ENCODE measurements at regions not wholly inside any gene's neighbourhood (a gene's known extent, or its start where the extent isn't known, plus 50 kb on each side); places are given as distances from the start of the nearest gene placed in this dataset.

DNA sequence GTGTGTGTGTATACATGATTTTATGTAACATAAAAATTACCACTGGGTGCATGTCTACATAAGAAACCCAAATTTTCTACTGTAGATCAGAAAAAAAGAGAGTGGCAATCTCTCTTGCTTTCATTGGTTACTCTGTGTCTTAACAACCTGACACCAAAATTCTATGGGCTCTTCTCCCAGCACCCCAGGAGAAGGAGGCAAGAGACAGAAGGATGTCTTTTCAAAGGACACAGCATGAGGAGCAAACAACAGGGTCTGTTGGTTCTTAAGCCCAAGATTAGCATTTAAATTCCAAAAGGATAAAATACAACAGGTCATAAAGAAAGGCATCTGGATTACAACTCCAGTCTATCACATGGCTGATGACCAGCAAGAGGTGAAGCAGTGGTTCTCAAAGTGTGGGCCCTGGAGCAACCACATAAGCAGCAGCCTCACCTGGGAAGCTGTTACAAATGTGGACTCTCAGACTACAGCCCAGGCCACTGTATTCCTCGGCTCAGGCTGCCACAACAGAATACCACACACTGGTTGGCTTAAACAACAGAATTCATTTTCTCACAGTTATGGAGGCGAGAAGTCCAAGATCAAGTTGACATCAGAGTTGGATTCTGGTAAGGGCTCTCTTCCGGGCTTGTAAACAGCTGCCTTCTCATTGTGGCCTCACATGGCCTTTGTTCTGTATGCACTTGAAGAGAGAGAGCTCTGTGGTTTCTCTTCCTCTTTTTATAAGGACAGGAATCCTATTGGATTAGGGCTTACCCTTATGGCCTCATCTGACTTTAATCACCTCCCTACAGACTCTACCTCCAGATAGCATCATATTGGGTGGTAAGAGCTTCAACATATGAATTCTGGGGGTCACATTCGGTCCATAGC, 79.8 kb upstream of the RNF152 start:
- in situ Hi-C loops (cut with MboI; ENCODE audit: low pct_ligation_motif_present in 1 of 4, low pct_unique_long_range_greater_than_20kb in 1 of 4, low sequenced_read_pairs in 3 of 4), result no loop called here
- WGBS, 2 donors (ENCODE audit: low coverage in 1 of 2), result 52 to 63% methylated on average over 3 to 4 of the region's 4 CpGs
- H3K27me3 ChIP-seq, result no peaks in the 10 kb centered on the region
- H3K36me3 ChIP-seq, result no peaks in the 10 kb centered on the region
- DNase-seq, result no peak
- no peaks in the 10 kb centered on the region for H3K4me1 ChIP-seq
- TF ChIP-seq POLR2A (IDR thresholded peaks at IDR 0.05) (no peak), POLR2AphosphoS5 (IDR thresholded peaks at IDR 0.05) (no peak), EP300 (IDR thresholded peaks at IDR 0.05; ENCODE audit: low read depth) (no peak)
- TF ChIP-seq, protein P1, sequence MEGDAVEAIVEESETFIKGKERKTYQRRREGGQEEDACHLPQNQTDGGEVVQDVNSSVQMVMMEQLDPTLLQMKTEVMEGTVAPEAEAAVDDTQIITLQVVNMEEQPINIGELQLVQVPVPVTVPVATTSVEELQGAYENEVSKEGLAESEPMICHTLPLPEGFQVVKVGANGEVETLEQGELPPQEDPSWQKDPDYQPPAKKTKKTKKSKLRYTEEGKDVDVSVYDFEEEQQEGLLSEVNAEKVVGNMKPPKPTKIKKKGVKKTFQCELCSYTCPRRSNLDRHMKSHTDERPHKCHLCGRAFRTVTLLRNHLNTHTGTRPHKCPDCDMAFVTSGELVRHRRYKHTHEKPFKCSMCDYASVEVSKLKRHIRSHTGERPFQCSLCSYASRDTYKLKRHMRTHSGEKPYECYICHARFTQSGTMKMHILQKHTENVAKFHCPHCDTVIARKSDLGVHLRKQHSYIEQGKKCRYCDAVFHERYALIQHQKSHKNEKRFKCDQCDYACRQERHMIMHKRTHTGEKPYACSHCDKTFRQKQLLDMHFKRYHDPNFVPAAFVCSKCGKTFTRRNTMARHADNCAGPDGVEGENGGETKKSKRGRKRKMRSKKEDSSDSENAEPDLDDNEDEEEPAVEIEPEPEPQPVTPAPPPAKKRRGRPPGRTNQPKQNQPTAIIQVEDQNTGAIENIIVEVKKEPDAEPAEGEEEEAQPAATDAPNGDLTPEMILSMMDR (IDR thresholded peaks at IDR 0.05), result no peak
- no peaks in the 10 kb centered on the region for H3K9me3 ChIP-seq
- intact Hi-C loops (cut with DNase I; ENCODE audit: low total_unique reads), result no loop called here
- peak overlapping the region in 1 of 4 donors; percentile 5 for H3K27ac ChIP-seq
- no peak overlapping the region for H3K4me3 ChIP-seq

- in situ Hi-C loops (cut with MboI; ENCODE audit: low pct_ligation_motif_present in 1 of 4, low pct_unique_long_range_greater_than_20kb in 1 of 4, low sequenced_read_pairs in 3 of 4) (no loop called here), intact Hi-C loops (cut with DNase I; ENCODE audit: low total_unique reads) (no loop called here)
- TF ChIP-seq EP300 (IDR thresholded peaks at IDR 0.05; ENCODE audit: low read depth) (no peak), POLR2A (IDR thresholded peaks at IDR 0.05) (no peak), POLR2AphosphoS5 (IDR thresholded peaks at IDR 0.05) (no peak)
- TF ChIP-seq, protein P1 (IDR thresholded peaks at IDR 0.05), result no peak
- WGBS, 2 donors (ENCODE audit: low coverage in 1 of 2), result 92 to 96% methylated on average over 4 to 9 of the region's 9 CpGs
- H3K36me3 ChIP-seq, result no peaks in the 10 kb centered on the region
- no peak for DNase-seq
- H3K4me3 ChIP-seq, result no peak overlapping the region
- no peaks in the 10 kb centered on the region for H3K9me3 ChIP-seq
- no peaks in the 10 kb centered on the region for H3K4me1 ChIP-seq
- no peak overlapping the region for H3K27ac ChIP-seq
- H3K27me3 ChIP-seq, result no peaks in the 10 kb centered on the region
Measured at GRCh38 chr18:61967252-61967891, 74.6 kb upstream of the RNF152 start.

DNA sequence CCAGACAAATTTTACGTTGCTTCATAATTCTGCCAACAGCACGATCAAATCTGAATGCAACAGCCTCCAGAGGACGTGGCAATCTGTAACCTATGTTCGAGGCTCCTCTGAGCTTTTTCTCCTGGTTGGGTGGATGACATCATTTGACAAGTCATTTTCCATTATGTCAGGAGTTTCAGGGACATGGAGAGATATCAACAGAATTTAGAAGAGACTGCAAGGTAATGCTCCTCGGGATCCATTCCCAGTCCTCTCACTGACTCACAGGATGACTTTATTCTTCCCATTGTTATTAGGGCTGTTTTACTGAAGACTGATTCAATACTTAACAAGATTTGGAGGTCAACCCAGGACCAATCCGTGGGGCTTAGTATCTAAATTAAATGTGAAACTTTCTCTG, 72.5 kb upstream of the RNF152 start:
- intact Hi-C loops (cut with DNase I; ENCODE audit: low total_unique reads), result no loop called here
- in situ Hi-C loops (cut with MboI; ENCODE audit: low pct_ligation_motif_present in 1 of 4, low pct_unique_long_range_greater_than_20kb in 1 of 4, low sequenced_read_pairs in 3 of 4), result no loop called here

DNA sequence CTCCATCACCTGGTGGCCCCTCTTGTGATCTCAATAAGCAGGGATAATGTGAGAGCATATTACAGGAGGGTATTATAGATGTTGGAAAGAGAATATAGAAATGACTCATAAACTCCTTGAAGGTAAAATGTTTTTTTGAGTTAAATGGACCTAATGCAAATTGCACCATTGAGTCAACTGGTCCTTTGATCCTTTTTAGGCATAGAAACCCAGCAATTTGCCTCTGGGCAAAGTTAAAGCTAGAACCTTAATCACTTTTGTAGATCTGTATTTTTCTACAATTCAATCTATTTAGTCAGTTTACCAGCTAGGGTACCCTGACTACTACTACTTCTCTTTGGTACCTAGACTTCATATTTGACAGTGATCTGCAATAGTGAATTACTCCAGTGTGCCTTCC, 71.8 kb upstream of the RNF152 start:
- no peaks in the 10 kb centered on the region for H3K27me3 ChIP-seq
- no peak overlapping the region for H3K4me3 ChIP-seq
- intact Hi-C loops (cut with DNase I; ENCODE audit: low total_unique reads) (no loop called here), in situ Hi-C loops (cut with MboI; ENCODE audit: low pct_ligation_motif_present in 1 of 4, low pct_unique_long_range_greater_than_20kb in 1 of 4, low sequenced_read_pairs in 3 of 4) (no loop called here)
- DNase-seq, result no peak
- H3K27ac ChIP-seq, result no peak overlapping the region
- H3K9me3 ChIP-seq, result no peaks in the 10 kb centered on the region
- peaks cover 0 to 7% (median 0%) of the 10 kb centered on the region in 4 donors for H3K4me1 ChIP-seq
- no peak for TF ChIP-seq POLR2AphosphoS5 (IDR thresholded peaks at IDR 0.05)
- TF ChIP-seq, protein P1 (IDR thresholded peaks at IDR 0.05), result no peak
- TF ChIP-seq POLR2A (IDR thresholded peaks at IDR 0.05), result no peak
- TF ChIP-seq EP300 (IDR thresholded peaks at IDR 0.05; ENCODE audit: low read depth), result no peak
- no peaks in the 10 kb centered on the region for H3K36me3 ChIP-seq

More for the DNA sequence above, 72.5 kb upstream of the RNF152 start:
- no peak for TF ChIP-seq EP300 (IDR thresholded peaks at IDR 0.05; ENCODE audit: low read depth)
- TF ChIP-seq, protein P1 (IDR thresholded peaks at IDR 0.05), result no peak
- no peak for TF ChIP-seq POLR2A (IDR thresholded peaks at IDR 0.05)
- TF ChIP-seq POLR2AphosphoS5 (IDR thresholded peaks at IDR 0.05), result no peak
- Histone ChIP-seq H3K4me1 (peaks cover 0 to 3% (median 0%) of the 10 kb centered on the region in 4 donors), H3K27ac (no peak overlapping the region), H3K4me3 (no peak overlapping the region), H3K27me3 (no peaks in the 10 kb centered on the region), H3K36me3 (no peaks in the 10 kb centered on the region), H3K9me3 (no peaks in the 10 kb centered on the region)
- whole genome bisulfite sequencing, 2 donors (ENCODE audit: low coverage in 1 of 2), result 80 to 87% methylated on average over 4 to 6 of the region's 6 CpGs
- no peak for DNase-seq
